Mesenchymal stem cell (in vitro differentiated cells and primary cell): ENCODE measurements at regions not wholly inside any gene's neighbourhood (a gene's known extent, or its start where the extent isn't known, plus 50 kb on each side); places are given as distances from the start of the nearest gene placed in this dataset.

Experiments used
- DNase-seq: peaks from one replicate; pipeline ENCODE4 v3.0.0-alpha.2; 2013
- H2AFZ ChIP-seq: one replicate; pipeline ENCODE4 v1.6.1; 2013; ENCODE audit warnings: low read depth, mild to moderate bottlenecking, control low read depth, inconsistent platforms, low read length, moderate library complexity
- H2AK5ac ChIP-seq: 2 replicates; pipeline ENCODE4 v1.6.1; 2013; ENCODE audit warnings: low read length, moderate library complexity, mild to moderate bottlenecking, inconsistent platforms; ENCODE audit not compliant: severe bottlenecking
- H2BK120ac ChIP-seq: one replicate; pipeline ENCODE4 v1.6.1; 2013; ENCODE audit warnings: low read depth, mild to moderate bottlenecking, inconsistent platforms, low read length, moderate library complexity
- H2BK12ac ChIP-seq, 2 experiments: one replicate each; pipeline ENCODE4 v1.6.1; 2013; ENCODE audit warnings: inconsistent platforms in 2 of 2, low read length in 2 of 2, mild to moderate bottlenecking in 2 of 2, moderate library complexity in 2 of 2, control low read depth in 1 of 2
- H2BK15ac ChIP-seq: one replicate; pipeline ENCODE4 v1.6.1; 2013; ENCODE audit warnings: mild to moderate bottlenecking, low read depth, inconsistent platforms; ENCODE audit not compliant: poor library complexity, severe bottlenecking
- H2BK5ac ChIP-seq: 2 replicates; pipeline ENCODE4 v1.6.1; 2013; ENCODE audit warnings: low read depth, mild to moderate bottlenecking, low read length, control low read depth, inconsistent platforms; ENCODE audit not compliant: poor library complexity, severe bottlenecking
- H3K14ac ChIP-seq, 2 experiments: one replicate each; pipeline ENCODE4 v1.6.1; 2013; ENCODE audit warnings: inconsistent platforms in 2 of 2, low read length in 2 of 2, control low read depth in 1 of 2, mild to moderate bottlenecking in 1 of 2, moderate library complexity in 1 of 2
- H3K18ac ChIP-seq, 2 experiments: one replicate each; pipeline ENCODE4 v1.6.1; 2013; ENCODE audit warnings: inconsistent platforms in 2 of 2, low read length in 2 of 2, control low read depth in 1 of 2, low read depth in 1 of 2, mild to moderate bottlenecking in 1 of 2
- H3K23ac ChIP-seq, 2 experiments: one replicate each; pipeline ENCODE4 v1.6.1; 2013; ENCODE audit warnings: inconsistent platforms in 2 of 2, low read length in 2 of 2, mild to moderate bottlenecking in 2 of 2, moderate library complexity in 2 of 2, control low read depth in 1 of 2
- H3K27ac ChIP-seq: 2 replicates; pipeline ENCODE4 v1.5.1; 2013; ENCODE audit warnings: mild to moderate bottlenecking, moderate library complexity, low read length, control low read depth, inconsistent platforms; ENCODE audit not compliant: poor library complexity, severe bottlenecking
- H3K27me3 ChIP-seq, 2 experiments: 2 replicates each; pipeline versions ENCODE4 v1.6.1 to v1.7.0; 2013; ENCODE audit warnings: low read length in 2 of 2, mild to moderate bottlenecking in 2 of 2, moderate library complexity in 2 of 2, control low read depth in 1 of 2, inconsistent platforms in 1 of 2; ENCODE audit not compliant: control insufficient read depth in 1 of 2, insufficient read depth in 1 of 2
- H3K36me3 ChIP-seq, 2 experiments: 2 replicates each; pipeline versions ENCODE4 v1.6.1 to v1.7.0; 2013; ENCODE audit warnings: low read length in 2 of 2, control low read depth in 1 of 2, inconsistent platforms in 1 of 2, low read depth in 1 of 2, mild to moderate bottlenecking in 1 of 2; ENCODE audit not compliant: insufficient read depth in 2 of 2, control insufficient read depth in 1 of 2
- H3K4ac ChIP-seq, 2 experiments: one replicate each; pipeline ENCODE4 v1.6.1; 2013; ENCODE audit warnings: inconsistent platforms in 2 of 2, low read length in 2 of 2, mild to moderate bottlenecking in 2 of 2, moderate library complexity in 2 of 2, control low read depth in 1 of 2, low read depth in 1 of 2
- H3K4me1 ChIP-seq: 2 replicates; pipeline ENCODE4 v1.6.1; 2013; ENCODE audit warnings: low read depth, low read length, control low read depth; ENCODE audit not compliant: control insufficient read depth, insufficient read depth
- H3K4me2 ChIP-seq: 2 replicates; pipeline ENCODE4 v1.6.1; 2013; ENCODE audit warnings: low read length, mild to moderate bottlenecking, inconsistent platforms; ENCODE audit not compliant: poor library complexity, severe bottlenecking
- H3K4me3 ChIP-seq, 2 experiments: 2 replicates each; pipeline versions ENCODE4 v1.5.1 to v1.7.0; 2013; ENCODE audit warnings: low read length in 2 of 2, mild to moderate bottlenecking in 2 of 2, control low read depth in 1 of 2, low read depth in 1 of 2; ENCODE audit not compliant: insufficient read depth in 1 of 2
- H3K79me1 ChIP-seq: replicated peaks from 2 replicates; pipeline ENCODE4 v1.6.1; 2013; ENCODE audit warnings: mild to moderate bottlenecking, control low read depth, low read length, inconsistent platforms; ENCODE audit not compliant: poor library complexity, severe bottlenecking
- H3K9ac ChIP-seq: 2 replicates; pipeline ENCODE4 v1.7.0; 2013; ENCODE audit warnings: mild to moderate bottlenecking, low read length, moderate library complexity
- H3K9me3 ChIP-seq: 2 replicates; pipeline ENCODE4 v1.7.0; 2013; ENCODE audit warnings: mild to moderate bottlenecking, low read length; ENCODE audit not compliant: control insufficient read depth
- H4K8ac ChIP-seq: one replicate; pipeline ENCODE4 v1.6.1; 2013; ENCODE audit warnings: inconsistent platforms, mild to moderate bottlenecking, low read length, moderate library complexity
- H4K91ac ChIP-seq: one replicate; pipeline ENCODE4 v1.6.1; 2013; ENCODE audit warnings: mild to moderate bottlenecking, low read length, inconsistent platforms
- WGBS: methylation state at CpG from one replicate; pipeline ENCODE4 v1.1.7; 2013; ENCODE audit warnings: mixed read lengths; 5-methylcytosine and 5-hydroxymethylcytosine counted together

GRCh38 chr1:221025501-221025900, 146.3 kb downstream of the HLX start:
- Histone ChIP-seq H3K79me1 (no peaks in the 10 kb centered on the region), H2BK15ac (no peak overlapping the region), H2AK5ac (no peak overlapping the region), H3K4me2 (no peak overlapping the region), H3K4me1 (peaks cover 2% of the 10 kb centered on the region), H3K36me3 (no peaks in the 10 kb centered on the region), H3K4ac (no peak overlapping the region), H2AFZ (no peak overlapping the region), H2BK5ac (no peak overlapping the region), H4K8ac (no peak overlapping the region), H4K91ac (no peak overlapping the region), H3K9ac (no peak overlapping the region), H2BK120ac (no peak overlapping the region), H3K27ac (no peak overlapping the region), H3K14ac (no peak overlapping the region), H3K27me3 (no peaks in the 10 kb centered on the region), H3K4me3 (no peak overlapping the region), H3K23ac (no peak overlapping the region), H3K18ac (no peak overlapping the region), H2BK12ac (no peak overlapping the region), H3K9me3 (no peaks in the 10 kb centered on the region)
- 91% methylated on average over 7 of the region's 8 CpGs for WGBS
- DNase-seq, result no peak

GRCh38 chr1:221025956-221026355, 146.7 kb downstream of the HLX start:
- H3K27ac ChIP-seq, result no peak overlapping the region
- H2AFZ ChIP-seq, result no peak overlapping the region
- H3K23ac ChIP-seq, result no peak overlapping the region
- 94% methylated on average over 4 of the region's 4 CpGs for WGBS
- H3K36me3 ChIP-seq, result no peaks in the 10 kb centered on the region
- peak; percentile 28 for DNase-seq
- H3K14ac ChIP-seq, result no peak overlapping the region
- no peak overlapping the region for H3K4me3 ChIP-seq
- H3K9me3 ChIP-seq, result no peaks in the 10 kb centered on the region
- H3K4ac ChIP-seq, result peak overlapping the region in 1 of 2 experiments; percentile 46
- no peaks in the 10 kb centered on the region for H3K27me3 ChIP-seq
- no peak overlapping the region for H2AK5ac ChIP-seq
- no peaks in the 10 kb centered on the region for H3K79me1 ChIP-seq
- no peak overlapping the region for H3K4me2 ChIP-seq
- H3K18ac ChIP-seq, result no peak overlapping the region
- H2BK120ac ChIP-seq, result no peak overlapping the region
- H4K8ac ChIP-seq, result no peak overlapping the region
- peaks cover 2% of the 10 kb centered on the region for H3K4me1 ChIP-seq
- no peak overlapping the region for H2BK5ac ChIP-seq
- H4K91ac ChIP-seq, result no peak overlapping the region
- H2BK15ac ChIP-seq, result no peak overlapping the region
- H3K9ac ChIP-seq, result no peak overlapping the region
- H2BK12ac ChIP-seq, result peak overlapping the region in 1 of 2 experiments; percentile 58

GRCh38 chr1:221029981-221030649, 150.9 kb downstream of the HLX start:
- Histone ChIP-seq H3K4ac (no peak overlapping the region), H3K14ac (no peak overlapping the region), H3K9me3 (no peaks in the 10 kb centered on the region), H3K4me3 (no peak overlapping the region), H3K4me1 (peaks cover 2% of the 10 kb centered on the region), H4K8ac (no peak overlapping the region), H3K9ac (no peak overlapping the region), H4K91ac (no peak overlapping the region), H3K27me3 (no peaks in the 10 kb centered on the region), H3K23ac (no peak overlapping the region), H3K4me2 (no peak overlapping the region), H2AK5ac (no peak overlapping the region), H3K79me1 (no peaks in the 10 kb centered on the region), H3K36me3 (no peaks in the 10 kb centered on the region), H2BK120ac (no peak overlapping the region), H3K18ac (peak overlapping the region in 1 of 2 experiments; percentile 6), H2BK12ac (no peak overlapping the region), H2BK5ac (no peak overlapping the region), H2BK15ac (no peak overlapping the region), H2AFZ (no peak overlapping the region), H3K27ac (no peak overlapping the region)
- DNase-seq, result peak; percentile 55
- 6% methylated on average over 2 of the region's 5 CpGs for WGBS

GRCh38 chr1:221030990-221031389, 151.7 kb downstream of the HLX start:
- Histone ChIP-seq H3K4me1 (peaks cover 1% of the 10 kb centered on the region), H4K8ac (no peak overlapping the region), H3K4me3 (no peak overlapping the region), H3K4me2 (no peak overlapping the region), H3K9ac (no peak overlapping the region), H3K23ac (no peak overlapping the region), H3K4ac (no peak overlapping the region), H2BK15ac (no peak overlapping the region), H2AK5ac (no peak overlapping the region), H3K27ac (no peak overlapping the region), H3K14ac (no peak overlapping the region), H3K9me3 (no peaks in the 10 kb centered on the region), H2BK12ac (no peak overlapping the region), H3K18ac (no peak overlapping the region), H2BK120ac (no peak overlapping the region), H2BK5ac (no peak overlapping the region), H2AFZ (no peak overlapping the region), H3K27me3 (no peaks in the 10 kb centered on the region), H4K91ac (no peak overlapping the region), H3K36me3 (no peaks in the 10 kb centered on the region), H3K79me1 (no peaks in the 10 kb centered on the region)
- WGBS, result 92% methylated on average over 2 of the region's 3 CpGs
- no peak for DNase-seq
